ENCODE measurements at regions not wholly inside any gene's neighbourhood (a gene's known extent, or its start where the extent isn't known, plus 50 kb on each side); places are given as distances from the start of the nearest gene placed in this dataset.
A peak's percentile ranks its signal among the peaks of the same experiment; 100 is the strongest.
"Not testable (repeated sequence)": the region's sequence is repeated elsewhere in the genome, so short reads cannot be mapped to it uniquely, and the experiment has no call there.

DNA sequence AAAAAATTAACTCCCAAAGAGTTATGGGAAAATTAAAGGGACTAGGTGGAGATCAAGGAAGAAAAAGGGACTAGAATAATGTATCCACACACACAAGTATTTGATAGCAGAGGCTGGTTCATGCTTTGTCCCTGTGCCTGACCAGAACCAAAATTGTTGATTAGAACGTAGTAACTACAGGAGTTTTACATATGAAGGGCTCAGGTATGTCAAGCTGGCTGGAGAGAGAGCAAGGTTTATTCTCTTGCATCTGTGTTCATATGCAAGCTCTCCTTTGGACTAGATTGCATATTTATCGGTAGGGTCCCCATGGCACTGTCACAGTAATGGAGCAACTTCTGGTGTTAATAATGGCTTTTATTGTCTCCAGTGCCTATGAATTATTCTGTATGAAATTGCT, 239.9 kb upstream of the TRPM3 start:
- no peak for DNase-seq

DNA sequence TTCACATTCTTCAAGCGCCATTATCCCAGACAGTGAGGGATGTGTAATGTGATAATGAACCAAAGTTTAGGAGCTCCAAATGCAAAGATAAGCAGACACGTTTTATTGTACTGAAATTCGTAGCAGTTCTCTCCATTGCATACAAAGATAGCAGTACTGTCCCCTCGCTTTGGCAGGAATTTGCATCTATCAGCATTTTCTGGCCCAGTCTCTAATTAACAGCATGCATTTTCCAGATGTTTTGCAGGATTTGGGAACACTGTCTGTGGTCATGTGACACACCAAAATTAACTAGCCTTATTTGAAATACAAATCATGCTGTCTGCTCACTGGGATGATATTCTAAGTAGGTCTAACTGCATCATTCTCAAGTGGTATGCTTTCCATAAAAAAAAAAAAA, 235.9 kb upstream of the TRPM3 start:
- no peak for DNase-seq

DNA sequence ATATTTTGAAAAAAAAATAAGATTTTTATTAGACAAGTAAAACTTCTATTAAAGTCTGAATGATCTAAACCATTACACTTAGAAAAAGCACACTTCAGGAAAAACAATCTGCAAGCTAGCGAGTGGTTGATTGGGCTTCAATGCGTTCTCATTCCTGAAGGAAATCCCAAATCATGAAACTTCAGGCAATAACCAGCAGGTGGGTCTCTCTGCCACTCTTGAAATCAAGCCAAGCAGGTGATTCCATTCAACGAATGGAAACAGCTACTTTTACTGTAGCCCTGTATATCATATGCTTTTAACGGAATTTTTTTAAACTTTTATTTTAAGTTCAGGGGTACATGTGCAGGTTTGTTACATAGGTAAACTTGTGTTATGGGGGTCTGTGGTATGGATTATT, 234.5 kb upstream of the TRPM3 start:
- DNase-seq = no peak

DNA sequence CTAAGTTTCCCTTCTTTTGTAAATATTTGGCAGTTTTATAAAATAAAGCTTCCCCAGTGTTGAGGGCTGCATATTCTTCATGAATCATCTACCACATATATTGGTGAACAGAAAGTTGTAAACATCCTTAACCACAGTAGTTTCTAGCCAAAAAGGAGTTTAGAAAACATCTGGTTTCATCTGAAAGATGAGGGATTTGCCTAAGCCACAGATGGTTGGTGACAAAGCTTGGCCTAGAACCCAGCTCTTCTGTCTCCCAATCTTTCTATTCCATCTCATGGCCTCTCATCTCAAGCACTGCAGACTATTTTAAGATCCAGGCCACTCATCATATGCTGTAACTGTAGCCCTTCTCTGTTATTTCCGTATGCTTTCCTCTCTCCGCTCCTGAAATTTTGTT, 232.3 kb upstream of the TRPM3 start:
- no peak for DNase-seq

DNA sequence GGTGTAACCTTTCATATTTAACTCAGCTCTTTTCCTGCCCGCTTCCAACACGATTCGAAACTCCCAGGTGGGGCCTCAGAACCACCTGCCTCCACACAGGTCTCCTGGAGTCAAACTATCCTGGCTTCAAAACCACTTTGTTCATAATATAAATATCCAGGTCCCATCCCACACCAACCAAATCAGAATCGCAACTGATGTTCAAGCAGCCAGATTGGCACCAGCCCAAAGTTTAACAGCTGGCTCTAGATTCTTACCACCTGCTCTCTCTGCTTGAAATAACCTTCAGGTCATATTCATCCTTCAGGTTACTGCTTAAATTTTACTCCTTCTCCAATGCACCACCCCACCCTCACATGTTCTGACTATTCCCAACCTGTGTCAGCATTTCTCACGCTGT, 231.4 kb upstream of the TRPM3 start:
- DNase-seq = no peak

DNA sequence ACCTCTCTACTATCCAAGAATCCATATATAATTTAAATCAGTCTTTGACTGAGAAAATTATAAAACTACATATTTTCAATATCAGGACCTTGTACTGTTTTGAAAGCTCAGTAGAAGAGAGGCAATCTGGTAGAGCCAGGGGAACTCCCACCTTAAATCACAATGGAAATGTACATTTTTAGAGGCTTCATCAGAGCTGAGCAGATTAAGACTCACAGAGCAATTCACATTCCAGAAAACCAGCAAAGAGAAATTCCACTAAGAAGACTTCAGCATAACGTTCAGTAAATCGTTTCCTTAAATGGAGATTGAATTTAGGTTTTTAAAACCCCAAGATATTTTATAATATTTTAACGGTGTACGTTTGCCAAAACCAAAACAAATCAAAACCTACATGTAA, 227.8 kb upstream of the TRPM3 start:
- no peak for DNase-seq

DNA sequence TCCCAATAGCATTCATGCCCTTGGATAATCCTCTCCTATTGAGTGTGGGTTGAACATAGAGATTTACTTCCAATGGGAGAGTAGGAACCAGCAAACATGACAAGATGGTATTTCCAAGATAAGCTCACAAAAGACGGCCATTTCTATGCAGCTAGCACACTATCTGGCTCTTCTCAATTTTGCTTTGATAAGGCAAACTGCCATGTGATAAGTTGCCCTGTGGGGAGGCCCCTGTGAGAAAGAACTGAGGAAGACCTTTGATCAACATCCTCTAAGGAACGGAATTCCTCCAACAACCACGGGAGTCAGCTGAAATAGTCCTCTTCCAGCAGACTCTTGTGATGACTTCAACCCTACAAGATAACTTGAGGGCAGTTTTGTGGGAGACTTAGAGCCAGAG, 211.9 kb upstream of the TRPM3 start:
- DNase-seq = no peak

DNA sequence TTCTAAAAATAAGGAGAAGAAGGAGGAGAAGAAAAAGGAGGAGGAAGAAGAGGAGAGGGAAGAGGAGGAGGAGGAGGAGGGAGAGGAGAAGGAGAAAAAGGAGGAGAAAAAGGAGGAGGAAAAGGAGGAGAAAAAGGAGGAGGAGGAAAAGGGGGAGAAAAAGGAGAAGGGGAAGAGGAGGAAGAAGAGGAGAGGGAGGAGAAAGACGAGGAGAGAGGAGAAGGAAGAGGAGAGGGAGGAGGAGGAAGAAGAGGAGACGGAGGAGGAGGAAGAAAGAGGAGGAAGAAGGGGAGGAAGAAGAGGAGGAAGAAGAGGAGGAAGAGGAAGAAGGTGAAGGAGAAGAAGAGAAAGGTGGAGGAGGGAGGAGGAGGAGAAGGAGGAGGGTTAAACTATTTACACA, 210.2 kb upstream of the TRPM3 start:
- no peak for DNase-seq

DNA sequence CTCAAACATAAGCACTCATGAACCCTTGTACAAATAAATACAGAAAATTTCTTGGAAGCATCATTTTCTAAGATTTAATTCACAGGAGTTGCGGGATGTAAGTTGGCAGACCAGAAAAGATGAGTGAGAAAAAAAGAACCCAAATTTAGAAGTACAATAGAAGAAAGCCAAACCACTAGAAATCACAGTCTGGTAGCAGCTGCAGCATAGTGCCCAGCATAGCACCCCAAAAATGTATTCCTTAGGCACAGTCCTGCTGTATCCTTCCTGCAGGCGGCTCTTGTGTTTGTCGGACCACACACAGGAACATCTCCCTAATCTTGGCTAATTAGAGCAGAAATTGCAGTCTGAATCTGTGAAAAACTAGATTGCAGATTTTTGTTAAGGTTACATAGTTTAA, 208.5 kb upstream of the TRPM3 start:
- no peak for DNase-seq

DNA sequence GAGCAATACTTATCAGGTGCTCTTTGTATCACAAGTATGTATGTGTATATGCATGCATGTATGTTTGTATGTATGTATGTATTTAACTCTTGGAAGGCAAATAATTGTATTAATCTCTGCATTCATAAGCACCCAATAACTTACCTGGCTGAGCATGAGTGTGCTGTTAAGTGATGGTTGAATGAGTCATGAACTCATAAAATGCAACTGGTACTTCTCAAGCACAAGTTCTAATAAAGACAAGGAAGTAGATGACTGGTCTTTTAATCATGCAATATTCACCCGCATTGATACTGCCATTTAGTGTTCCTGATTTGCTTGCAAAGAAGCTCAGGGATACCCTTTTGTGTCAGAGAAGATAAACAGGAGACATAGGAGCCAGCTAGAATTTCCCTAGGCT, 204.9 kb upstream of the TRPM3 start:
- DNase-seq = no peak

DNA sequence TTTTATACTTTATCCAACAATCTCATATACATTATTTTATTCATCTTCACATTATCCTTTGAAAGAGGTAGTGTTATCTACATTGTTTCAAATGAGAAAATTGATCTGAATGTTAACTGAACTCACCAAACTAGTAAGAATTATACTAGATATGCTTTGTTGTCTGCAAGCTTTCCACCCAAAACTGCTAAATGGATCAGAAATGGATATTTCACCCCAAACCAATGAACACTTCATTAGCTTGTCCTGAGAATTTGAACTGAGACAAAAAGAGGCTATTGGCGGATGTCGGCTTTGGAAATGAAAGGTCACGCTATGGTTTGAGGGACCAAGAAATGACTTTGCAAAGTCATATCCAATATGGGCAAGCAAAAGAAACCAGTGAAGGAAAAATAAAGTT, 201.9 kb upstream of the TRPM3 start:
- DNase-seq = no peak

DNA sequence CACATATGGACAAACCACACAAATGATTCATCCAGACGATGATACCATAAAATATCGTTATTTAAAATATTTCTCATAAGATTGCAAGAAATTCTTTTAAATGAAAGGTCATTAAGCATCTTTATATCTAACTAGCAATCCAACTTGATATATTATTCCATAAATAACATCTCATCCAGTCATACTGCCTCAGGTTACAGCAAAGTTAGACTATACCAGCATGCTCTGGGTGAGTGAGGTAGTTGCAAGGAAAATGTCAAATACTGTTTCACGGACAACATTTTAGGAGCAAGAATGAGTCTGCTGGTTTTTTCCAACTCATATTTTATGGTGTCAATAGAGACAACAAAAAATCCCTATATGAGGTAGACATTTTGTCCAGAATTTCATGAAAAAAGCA, 200.9 kb upstream of the TRPM3 start:
- DNase-seq = no peak

DNA sequence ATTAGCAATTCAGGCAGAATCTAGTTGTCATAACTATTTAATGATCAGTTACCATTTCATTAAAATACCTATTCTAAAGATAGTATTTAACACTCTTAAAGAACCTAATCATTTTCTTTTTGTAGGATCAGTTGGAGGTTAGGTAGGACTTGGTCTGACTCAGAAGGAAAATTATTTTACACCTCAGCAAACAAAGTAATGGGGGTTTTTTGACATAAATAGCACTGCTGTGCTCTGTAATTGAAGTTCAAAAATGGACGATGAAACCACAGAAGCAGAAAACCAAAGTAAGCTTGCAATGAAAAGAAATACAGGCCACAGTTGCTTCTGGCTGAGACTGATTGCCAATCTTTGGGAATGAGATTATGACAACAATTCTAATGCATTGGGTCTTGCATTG, 187.0 kb upstream of the TRPM3 start:
- DNase-seq = no peak

DNA sequence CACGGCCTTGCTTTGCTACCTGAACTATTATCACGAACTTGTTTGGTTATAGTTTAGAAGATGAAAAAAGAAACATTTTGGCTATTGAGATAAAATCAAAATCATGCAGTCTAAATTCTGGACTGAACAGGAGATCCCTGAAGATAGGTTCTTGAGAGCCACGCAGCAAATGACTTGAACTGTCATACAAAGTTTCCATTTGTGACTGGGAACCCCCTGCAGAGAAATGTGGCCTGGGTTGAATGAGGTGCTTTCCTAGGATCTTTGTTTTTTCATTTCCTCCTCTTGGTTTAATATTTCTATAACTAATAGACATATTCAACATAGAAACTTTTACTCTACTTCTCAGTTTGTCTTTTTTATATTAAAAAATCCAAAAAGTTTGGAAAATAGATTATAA, 184.7 kb upstream of the TRPM3 start:
- no peak for DNase-seq

DNA sequence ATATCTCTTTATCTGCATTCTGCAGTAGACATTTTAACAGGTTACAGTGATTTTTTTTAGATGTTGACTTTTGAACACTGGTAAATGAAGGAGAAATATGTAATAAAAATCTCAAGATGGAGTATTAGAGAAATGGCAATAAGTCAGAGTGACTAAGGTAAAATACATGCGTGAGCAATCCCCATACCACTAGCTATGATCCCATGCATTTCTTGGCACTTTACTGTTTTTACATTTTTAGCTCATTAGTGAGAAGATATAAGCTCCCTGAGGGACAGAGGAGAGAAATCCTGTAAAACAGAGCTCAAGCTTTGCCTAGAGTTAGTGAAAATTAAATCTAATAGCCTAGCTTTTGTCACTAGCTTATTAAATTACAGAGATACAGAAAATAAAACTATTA, 181.9 kb upstream of the TRPM3 start:
- no peak for DNase-seq

DNA sequence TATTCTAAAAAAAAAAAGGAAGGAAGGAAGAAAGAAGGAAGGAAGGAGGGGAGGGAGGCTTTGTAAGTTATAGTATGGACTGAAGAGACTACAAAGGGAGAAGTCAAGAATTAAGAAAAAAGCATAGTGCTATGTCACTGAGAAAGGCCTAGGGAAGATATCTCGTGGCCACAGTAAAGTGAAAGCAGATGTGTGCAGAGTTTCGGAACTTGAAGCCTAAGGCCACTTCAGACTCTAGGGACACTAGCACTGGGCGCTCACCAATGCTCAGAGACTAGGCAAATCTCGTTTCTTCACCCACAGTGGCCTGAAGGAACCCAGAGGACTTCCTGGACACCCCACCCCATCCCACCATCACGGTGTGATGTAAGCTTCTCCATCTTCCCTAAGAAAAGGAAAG, 181.4 kb upstream of the TRPM3 start:
- DNase-seq = no peak

DNA sequence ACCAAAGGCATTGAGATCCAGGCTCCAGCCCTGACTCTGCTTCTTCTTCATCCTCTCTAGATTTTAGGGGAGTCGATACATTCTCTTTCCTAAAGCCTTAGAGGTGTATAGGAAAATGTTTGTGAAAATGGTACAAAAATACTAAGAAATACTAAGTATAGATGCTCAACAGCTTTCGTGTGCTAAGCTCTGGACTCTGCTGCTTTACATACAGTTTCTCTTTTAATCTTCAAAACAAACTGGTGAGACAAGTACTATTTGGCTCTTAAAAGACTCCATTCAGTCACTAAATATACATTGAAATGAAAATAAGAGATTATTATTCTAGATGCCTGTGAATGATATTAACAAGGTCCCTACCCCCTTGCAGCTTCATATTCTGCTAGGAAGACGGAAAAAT, 174.5 kb upstream of the TRPM3 start:
- no peak for DNase-seq

DNA sequence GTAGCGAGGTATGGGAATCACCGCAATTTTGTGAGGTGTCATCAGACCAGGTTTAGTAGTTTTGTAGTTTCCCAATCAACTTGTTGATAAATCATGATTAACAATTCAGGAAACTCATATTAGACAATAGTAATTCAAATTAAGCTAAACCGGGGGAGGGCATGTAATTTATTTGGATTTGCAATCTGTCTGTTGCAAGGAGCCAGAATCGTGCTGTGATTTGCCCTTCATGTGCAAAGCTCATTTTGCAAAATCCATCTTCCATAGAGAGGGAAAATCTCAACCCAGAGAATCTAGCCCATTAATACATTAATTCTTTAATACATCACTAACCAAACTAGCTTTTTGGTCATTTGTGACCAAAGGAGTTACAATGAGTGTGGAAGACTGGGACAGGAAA, 164.7 kb upstream of the TRPM3 start:
- DNase-seq = no peak

DNA sequence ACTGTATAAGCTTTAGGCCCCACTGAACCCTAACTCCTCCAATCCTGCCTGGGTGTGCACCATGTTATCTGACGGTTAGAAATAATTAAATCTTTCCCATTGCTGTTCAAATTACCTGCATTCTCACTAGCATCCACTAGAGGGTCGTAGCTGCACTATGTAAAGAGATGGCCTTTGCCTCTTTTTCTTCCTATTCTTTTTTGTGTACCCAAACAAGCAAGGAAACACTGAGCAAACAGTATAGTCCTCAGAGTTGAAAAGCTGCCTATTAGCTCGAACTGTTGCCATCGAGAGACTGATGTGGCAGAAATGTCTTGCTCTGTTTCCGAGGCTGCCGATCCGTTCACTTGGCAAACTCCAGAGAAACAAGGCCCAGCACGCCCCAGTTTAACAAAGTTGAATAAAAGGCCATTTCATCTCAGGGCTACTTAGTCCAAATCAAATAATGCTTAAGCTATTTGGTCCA, 163.8 kb upstream of the TRPM3 start:
- DNase-seq = peak; percentile 31 to 46

DNA sequence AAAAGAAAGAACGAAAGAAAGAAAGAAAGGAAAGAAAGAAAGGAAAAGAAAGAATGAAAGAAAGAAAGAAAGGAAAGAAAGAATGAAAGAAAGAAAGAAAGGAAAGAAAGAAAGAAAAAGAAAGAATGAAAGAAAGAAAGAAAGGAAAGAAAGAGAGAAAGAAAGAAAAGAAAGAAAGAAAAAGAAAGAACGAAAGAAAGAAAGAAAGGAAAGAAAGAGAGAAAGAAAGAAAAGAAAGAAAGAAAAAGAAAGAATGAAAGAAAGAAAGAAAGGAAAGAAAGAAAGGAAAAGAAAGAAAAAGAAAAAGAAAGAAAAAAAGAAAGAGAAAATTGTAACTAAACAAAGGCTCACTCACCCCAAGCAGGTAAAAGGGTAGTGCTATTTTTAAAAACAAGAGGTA, 160.7 kb upstream of the TRPM3 start:
- DNase-seq = not testable (repeated sequence)

DNA sequence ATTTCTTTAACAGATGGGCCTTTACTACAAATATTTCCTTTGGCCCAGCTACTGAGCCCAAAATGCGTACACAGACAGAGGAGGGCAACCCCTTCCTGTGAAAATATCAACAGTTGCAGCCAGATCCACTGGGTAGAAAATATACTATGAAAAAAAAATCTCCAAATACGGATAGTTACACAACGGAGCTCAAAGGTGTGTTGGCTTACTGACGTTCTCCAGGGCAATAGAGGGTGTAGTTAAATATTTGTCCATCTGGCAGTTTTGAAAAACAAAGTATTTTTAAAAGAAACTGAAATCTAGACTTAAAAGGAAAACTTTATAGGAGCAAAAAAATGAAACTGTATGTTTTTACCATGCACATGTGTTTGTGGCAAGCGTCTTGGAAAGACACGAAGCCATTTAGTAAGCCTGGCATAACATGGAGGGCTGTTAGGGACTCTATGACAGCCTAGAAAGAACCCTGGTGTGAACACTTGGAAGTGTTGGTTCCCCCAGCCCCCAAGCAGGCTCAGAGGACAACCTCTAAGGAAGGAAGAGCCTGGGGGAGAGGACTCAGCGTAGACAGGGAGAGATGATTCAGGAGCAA, 157.8 kb upstream of the TRPM3 start:
- no peak for DNase-seq

DNA sequence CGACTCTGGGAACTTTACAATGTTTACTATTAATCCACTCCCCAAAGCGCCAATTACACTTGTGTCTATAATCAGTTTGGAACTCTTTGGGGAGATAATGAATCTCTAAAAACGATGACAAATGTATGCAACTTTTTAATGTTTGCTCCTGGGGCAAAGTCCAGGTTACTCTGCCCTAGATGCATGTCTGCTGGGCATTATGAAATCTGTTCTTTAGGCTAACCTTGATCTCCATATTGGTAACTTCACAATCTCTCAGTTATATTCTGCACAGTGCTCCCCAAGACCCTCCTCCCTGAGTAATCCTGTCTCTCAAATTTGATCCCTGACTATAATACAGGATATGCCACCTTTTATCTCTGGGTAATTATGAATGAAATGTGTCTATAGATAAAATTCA, 152.2 kb upstream of the TRPM3 start:
- DNase-seq = no peak

DNA sequence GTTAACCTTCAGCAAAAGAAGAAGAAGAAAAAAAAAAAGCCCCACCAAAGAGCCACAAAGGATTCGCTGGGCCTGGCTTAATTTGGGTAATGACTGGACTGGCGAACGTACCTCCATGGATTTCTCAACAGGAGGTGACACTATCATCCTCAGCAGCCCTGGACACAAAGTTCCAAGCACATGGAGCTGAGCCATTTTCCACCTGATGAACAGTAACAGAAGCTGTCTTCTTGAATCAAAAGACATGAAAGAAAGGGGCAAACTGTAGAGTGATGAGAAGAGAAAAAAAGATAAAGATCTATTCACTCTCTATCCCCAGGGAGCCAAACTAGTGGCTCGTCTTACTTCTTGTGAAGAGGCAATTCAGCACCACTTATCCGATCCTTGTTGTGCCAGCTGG, 150.2 kb upstream of the TRPM3 start:
- DNase-seq = no peak

DNA sequence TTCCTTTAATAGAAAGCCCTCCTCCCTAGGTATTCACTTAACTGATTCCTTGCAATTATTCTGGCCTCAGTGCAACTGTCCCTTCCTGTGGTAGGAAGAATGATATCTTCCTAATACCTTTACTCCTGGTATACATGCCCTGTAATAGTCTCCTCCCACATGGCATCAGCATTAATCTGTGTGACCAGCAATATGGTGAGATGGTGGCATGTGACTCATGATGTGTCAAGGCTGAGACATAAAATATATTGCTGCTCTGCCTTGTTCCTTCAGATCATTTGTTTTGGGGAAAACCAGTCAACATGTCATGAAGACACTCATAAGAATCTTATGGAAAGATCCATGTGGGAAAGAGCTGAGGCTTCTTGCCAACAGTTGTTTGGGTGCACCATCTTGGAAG, 149.1 kb upstream of the TRPM3 start:
- no peak for DNase-seq

DNA sequence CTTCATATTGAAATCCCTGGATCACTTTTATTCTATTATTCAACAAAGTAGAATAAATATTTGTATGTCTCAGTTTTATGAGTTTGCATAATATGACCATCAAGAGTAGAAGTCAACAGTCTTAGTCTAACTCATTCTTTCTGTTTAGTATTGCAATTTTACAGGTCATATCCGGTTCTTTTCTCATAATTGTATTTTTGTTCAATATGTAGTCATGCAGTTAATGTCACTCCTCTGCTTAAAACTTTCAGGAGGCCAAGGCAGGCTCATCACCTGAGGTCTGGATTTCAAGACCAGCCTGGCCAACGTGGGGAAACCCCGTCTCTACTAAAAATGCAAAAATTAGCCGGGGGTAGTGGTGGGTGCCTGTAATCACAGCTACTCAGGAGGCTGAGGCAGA, 148.4 kb upstream of the TRPM3 start:
- DNase-seq = no peak
